ENCODE measurements at regions not wholly inside any gene's neighbourhood (a gene's known extent, or its start where the extent isn't known, plus 50 kb on each side); places are given as distances from the start of the nearest gene placed in this dataset.
"Not testable (repeated sequence)": the region's sequence is repeated elsewhere in the genome, so short reads cannot be mapped to it uniquely, and the experiment has no call there.

DNA sequence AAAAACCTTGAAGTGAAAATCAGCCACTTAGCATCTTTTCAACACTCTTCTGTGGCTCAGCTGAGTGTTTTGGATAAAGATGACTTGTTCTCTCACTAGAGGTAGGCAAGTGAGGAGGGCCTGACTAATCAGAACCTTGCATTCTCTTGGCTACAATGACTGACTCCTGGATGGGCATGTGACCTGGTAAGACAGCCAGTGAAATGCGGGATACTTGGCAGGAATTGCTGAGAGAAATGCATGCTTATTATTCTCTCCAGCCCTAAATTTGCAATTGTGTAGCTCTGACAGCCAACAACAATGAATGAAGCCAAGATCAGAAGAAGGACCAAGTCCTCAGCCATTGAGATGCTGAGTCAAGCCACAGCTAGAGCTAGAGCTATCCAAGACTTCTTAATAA lies 490.5 kb upstream of the ZNF608 start:
- Histone ChIP-seq H3K4me3 (no peak overlapping the region), H3K36me3 (no peaks in the 10 kb centered on the region), H3K27ac (no peak overlapping the region), H3K4me1 (peaks cover 0 to 5% of the 10 kb centered on the region in 2 donors), H3K9me3 (no peaks in the 10 kb centered on the region), H3K27me3 (no peaks in the 10 kb centered on the region)
- intact Hi-C loops (cut with DNase I; ENCODE audit: low total_unique reads) (no loop called here), in situ Hi-C loops (cut with MboI; ENCODE audit: low sequenced_read_pairs in 4 of 4) (no loop called here)
- no peak for DNase-seq
- ATAC-seq, result no peak
- TF ChIP-seq, protein P1, sequence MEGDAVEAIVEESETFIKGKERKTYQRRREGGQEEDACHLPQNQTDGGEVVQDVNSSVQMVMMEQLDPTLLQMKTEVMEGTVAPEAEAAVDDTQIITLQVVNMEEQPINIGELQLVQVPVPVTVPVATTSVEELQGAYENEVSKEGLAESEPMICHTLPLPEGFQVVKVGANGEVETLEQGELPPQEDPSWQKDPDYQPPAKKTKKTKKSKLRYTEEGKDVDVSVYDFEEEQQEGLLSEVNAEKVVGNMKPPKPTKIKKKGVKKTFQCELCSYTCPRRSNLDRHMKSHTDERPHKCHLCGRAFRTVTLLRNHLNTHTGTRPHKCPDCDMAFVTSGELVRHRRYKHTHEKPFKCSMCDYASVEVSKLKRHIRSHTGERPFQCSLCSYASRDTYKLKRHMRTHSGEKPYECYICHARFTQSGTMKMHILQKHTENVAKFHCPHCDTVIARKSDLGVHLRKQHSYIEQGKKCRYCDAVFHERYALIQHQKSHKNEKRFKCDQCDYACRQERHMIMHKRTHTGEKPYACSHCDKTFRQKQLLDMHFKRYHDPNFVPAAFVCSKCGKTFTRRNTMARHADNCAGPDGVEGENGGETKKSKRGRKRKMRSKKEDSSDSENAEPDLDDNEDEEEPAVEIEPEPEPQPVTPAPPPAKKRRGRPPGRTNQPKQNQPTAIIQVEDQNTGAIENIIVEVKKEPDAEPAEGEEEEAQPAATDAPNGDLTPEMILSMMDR (IDR thresholded peaks at IDR 0.05 in 4 of 5, conservative IDR thresholded peaks at IDR 0.05 in 1 of 5), result no peak
- TF ChIP-seq POLR2A (IDR thresholded peaks at IDR 0.05), result no peak

DNA sequence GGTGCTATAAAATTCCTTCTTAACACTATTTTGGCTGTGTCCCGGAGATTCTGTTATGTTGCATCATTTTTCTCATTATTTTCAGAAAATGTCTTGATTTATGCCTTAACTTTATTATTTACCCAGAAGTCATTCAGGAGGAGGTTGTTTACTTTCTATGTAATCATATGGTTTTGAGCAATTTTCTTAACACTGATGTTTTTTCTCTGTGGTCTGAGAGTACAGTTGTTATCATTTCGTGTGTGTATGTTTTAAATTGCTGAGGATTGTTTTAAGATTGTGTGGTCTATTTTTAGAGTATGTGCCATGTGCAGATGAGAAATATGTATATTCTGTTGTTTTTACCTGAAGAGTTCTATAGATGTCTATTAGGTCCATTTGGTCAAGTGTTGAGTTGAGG lies 498.1 kb upstream of the ZNF608 start:
- Histone ChIP-seq H3K4me1 (no peaks in the 10 kb centered on the region), H3K27ac (no peak overlapping the region), H3K9me3 (no peaks in the 10 kb centered on the region), H3K4me3 (no peak overlapping the region), H3K36me3 (no peaks in the 10 kb centered on the region), H3K27me3 (no peaks in the 10 kb centered on the region)
- TF ChIP-seq, protein P1 (IDR thresholded peaks at IDR 0.05 in 4 of 5, conservative IDR thresholded peaks at IDR 0.05 in 1 of 5), result no peak
- no peak for TF ChIP-seq POLR2A (IDR thresholded peaks at IDR 0.05)
- intact Hi-C loops (cut with DNase I; ENCODE audit: low total_unique reads) (no loop called here), in situ Hi-C loops (cut with MboI; ENCODE audit: low sequenced_read_pairs in 4 of 4) (no loop called here)
- no peak for DNase-seq
- no peak for ATAC-seq

DNA sequence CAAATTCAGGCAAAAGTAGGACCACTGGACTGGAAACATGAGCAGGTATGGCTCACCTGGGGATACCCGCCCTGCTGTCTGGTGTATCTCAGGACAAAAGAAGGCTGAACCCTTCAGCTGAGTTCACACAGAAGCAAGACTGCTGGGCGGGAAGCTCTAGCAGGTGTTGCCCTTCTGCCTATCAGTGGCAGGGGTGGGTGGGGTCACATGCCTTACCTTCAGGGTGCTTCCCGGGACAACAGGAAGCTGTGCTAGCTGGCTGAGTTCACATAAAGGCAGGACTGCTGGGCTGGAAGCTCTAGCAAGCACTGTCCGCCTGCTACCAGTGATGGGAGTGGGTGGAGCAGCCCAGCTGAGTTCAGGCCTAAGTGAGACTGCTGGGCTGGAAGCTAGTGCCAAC lies 498.8 kb upstream of the ZNF608 start:
- ATAC-seq (no peak), DNase-seq (no peak)
- no peak overlapping the region for H3K4me3 ChIP-seq
- no peak overlapping the region for H3K27ac ChIP-seq
- in situ Hi-C loops (cut with MboI; ENCODE audit: low sequenced_read_pairs in 4 of 4) (no loop called here), intact Hi-C loops (cut with DNase I; ENCODE audit: low total_unique reads) (no loop called here)
- no peaks in the 10 kb centered on the region for H3K9me3 ChIP-seq
- no peaks in the 10 kb centered on the region for H3K27me3 ChIP-seq
- H3K36me3 ChIP-seq, result no peaks in the 10 kb centered on the region
- TF ChIP-seq, protein P1 (IDR thresholded peaks at IDR 0.05 in 4 of 5, conservative IDR thresholded peaks at IDR 0.05 in 1 of 5), result no peak
- no peak for TF ChIP-seq POLR2A (IDR thresholded peaks at IDR 0.05)
- no peaks in the 10 kb centered on the region for H3K4me1 ChIP-seq

DNA sequence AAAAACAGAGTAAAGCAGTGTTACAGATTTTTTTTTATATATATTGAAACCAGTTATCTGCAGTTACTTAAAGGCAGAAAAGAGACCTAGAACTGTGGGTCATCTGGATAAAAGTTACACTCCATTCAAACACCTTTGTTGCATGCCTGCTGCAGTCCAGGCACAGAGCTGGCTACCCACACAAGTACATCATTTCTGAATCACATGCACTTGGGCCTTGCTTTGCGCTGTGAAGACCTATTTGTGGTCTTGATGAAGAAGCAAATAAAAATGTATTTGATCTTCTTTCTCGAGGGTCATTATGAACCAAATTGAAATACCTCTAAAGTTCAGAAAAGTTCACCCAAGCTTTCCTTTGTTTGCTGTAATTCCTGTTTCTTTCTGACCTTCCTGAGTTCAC lies 503.0 kb upstream of the ZNF608 start:
- DNase-seq, result no peak
- ATAC-seq, result no peak
- intact Hi-C loops (cut with DNase I; ENCODE audit: low total_unique reads) (no loop called here), in situ Hi-C loops (cut with MboI; ENCODE audit: low sequenced_read_pairs in 4 of 4) (no loop called here)
- no peak overlapping the region for H3K27ac ChIP-seq
- H3K9me3 ChIP-seq, result no peaks in the 10 kb centered on the region
- H3K4me1 ChIP-seq, result no peaks in the 10 kb centered on the region
- no peaks in the 10 kb centered on the region for H3K36me3 ChIP-seq
- no peaks in the 10 kb centered on the region for H3K27me3 ChIP-seq
- H3K4me3 ChIP-seq, result no peak overlapping the region
- TF ChIP-seq, protein P1 (IDR thresholded peaks at IDR 0.05 in 4 of 5, conservative IDR thresholded peaks at IDR 0.05 in 1 of 5), result no peak
- TF ChIP-seq POLR2A (IDR thresholded peaks at IDR 0.05), result no peak

DNA sequence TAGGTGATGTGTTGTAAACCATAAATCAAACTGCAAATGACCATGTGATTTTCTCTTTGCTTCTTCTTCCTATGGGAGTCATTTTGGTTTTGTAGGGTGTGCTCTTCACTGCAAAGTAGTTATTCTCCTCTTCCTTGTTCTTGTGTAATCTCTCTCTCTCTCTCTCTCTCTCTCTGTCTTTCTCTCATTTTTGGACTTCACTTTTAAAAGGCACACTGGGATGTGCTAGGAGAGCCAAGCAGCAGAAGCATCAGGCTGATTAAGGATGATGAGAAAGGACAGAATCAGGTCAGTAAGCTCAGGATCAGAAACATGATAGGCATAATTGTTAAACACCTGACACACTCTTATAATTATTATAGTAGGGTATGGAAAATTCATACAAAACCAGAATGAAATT lies 505.3 kb upstream of the ZNF608 start:
- TF ChIP-seq POLR2A (IDR thresholded peaks at IDR 0.05), result no peak
- TF ChIP-seq, protein P1 (IDR thresholded peaks at IDR 0.05 in 4 of 5, conservative IDR thresholded peaks at IDR 0.05 in 1 of 5), result no peak
- H3K4me1 ChIP-seq, result peaks cover 0 to 7% of the 10 kb centered on the region in 2 donors
- no peaks in the 10 kb centered on the region for H3K9me3 ChIP-seq
- no peak for ATAC-seq
- no peak overlapping the region for H3K27ac ChIP-seq
- H3K36me3 ChIP-seq, result no peaks in the 10 kb centered on the region
- no peak for DNase-seq
- in situ Hi-C loops (cut with MboI; ENCODE audit: low sequenced_read_pairs in 4 of 4) (no loop called here), intact Hi-C loops (cut with DNase I; ENCODE audit: low total_unique reads) (no loop called here)
- no peaks in the 10 kb centered on the region for H3K27me3 ChIP-seq
- no peak overlapping the region for H3K4me3 ChIP-seq

GRCh38 chr5:125253634-125254033 lies 507.2 kb upstream of the ZNF608 start:
- DNase-seq; in situ Hi-C loops (cut with MboI; ENCODE audit: low sequenced_read_pairs in 4 of 4); H3K9me3 ChIP-seq; H3K27ac ChIP-seq; H3K27me3 ChIP-seq; H3K4me3 ChIP-seq; intact Hi-C loops (cut with DNase I; ENCODE audit: low total_unique reads); H3K36me3 ChIP-seq; ATAC-seq: not testable (repeated sequence)
- peaks cover 9 to 16% of the 10 kb centered on the region in 2 donors for H3K4me1 ChIP-seq

All from gastrocnemius medialis (tissue), 4 donors.